Fibroblast of the aortic adventitia (primary cell): ENCODE measurements at regions not wholly inside any gene's neighbourhood (a gene's known extent, or its start where the extent isn't known, plus 50 kb on each side); places are given as distances from the start of the nearest gene placed in this dataset.

Experiments used
- DNase-seq: peaks from one replicate; pipeline ENCODE4 v3.0.0-alpha.2; 2010; ENCODE audit warnings: low read depth
- H3K4me3 ChIP-seq: 2 replicates; pipeline ENCODE4 v1.5.1; 2011; ENCODE audit warnings: low read depth, mild to moderate bottlenecking, control low read depth, low read length, moderate library complexity
- TF ChIP-seq, protein P1 (sequence below): IDR thresholded peaks from 2 replicates; pipeline ENCODE4 v1.5.1; 2011; ENCODE audit warnings: mild to moderate bottlenecking, low read length, control low read depth, inconsistent platforms; ENCODE audit not compliant: insufficient read depth

DNA sequence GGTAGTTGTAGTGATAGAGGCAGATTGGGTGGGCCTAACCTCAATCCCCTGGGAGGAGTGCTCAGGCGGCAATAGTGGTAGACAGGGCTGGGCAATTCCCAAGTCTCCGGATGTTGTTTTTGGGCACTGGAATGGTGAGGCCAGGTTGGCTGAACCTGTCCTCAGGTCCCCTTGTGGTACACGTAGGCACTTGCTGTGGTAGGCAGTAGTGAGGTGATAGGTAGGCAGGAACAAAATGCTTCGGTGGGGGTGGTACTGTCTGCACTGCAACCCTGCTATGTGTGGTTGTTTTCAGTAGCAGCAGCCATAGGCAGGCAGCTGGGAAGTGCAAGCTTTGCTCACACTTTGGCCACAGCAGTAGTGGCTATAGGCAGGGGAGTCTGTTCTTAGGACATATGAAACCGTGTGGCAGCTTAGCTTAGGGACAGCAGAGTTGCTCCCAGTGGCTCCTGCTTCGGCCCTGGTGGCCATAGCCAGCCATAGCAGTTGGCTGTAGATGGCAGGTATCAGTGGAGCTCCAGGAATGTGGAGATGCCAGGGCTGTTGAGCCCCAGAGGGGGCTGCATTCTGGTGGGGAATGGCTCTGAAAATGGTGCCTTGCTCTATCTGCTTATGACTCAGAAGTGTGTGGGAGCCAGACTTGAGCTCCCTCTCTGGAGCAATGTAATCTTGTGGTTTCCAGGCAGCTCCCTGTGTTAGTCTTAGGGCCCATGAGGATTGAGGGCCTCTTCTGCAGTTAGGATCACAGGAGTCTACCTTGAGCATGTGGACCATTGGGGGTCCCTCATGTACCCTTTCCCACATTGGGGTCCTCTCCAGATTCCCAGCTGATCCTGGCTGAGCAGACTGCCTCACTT is 241.8 kb upstream of the BMP2 start:
- DNase-seq: no peak
- TF ChIP-seq, protein P1, sequence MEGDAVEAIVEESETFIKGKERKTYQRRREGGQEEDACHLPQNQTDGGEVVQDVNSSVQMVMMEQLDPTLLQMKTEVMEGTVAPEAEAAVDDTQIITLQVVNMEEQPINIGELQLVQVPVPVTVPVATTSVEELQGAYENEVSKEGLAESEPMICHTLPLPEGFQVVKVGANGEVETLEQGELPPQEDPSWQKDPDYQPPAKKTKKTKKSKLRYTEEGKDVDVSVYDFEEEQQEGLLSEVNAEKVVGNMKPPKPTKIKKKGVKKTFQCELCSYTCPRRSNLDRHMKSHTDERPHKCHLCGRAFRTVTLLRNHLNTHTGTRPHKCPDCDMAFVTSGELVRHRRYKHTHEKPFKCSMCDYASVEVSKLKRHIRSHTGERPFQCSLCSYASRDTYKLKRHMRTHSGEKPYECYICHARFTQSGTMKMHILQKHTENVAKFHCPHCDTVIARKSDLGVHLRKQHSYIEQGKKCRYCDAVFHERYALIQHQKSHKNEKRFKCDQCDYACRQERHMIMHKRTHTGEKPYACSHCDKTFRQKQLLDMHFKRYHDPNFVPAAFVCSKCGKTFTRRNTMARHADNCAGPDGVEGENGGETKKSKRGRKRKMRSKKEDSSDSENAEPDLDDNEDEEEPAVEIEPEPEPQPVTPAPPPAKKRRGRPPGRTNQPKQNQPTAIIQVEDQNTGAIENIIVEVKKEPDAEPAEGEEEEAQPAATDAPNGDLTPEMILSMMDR: no peak
- H3K4me3 ChIP-seq: no peak overlapping the region

DNA sequence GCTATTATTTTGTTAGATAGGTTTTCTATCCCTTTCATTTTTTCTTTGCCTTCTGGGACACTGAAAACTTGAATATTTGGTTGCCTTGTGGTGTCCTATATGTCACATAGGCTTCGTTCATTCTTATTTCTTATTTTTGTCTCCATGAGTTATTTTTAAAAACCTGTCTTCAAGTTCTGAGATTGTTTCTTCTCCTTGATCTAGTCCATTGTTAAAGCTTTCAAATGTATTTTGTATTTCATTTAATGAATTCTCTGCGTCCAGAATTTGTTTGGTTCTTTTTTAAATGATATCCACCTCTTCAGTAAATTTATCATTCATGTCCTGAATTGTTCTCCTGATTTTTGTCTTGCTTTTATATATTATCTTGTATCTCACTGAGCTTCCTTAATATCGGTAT is 243.2 kb upstream of the BMP2 start:
- no peak for DNase-seq
- H3K4me3 ChIP-seq: no peak overlapping the region
- TF ChIP-seq, protein P1: no peak

DNA sequence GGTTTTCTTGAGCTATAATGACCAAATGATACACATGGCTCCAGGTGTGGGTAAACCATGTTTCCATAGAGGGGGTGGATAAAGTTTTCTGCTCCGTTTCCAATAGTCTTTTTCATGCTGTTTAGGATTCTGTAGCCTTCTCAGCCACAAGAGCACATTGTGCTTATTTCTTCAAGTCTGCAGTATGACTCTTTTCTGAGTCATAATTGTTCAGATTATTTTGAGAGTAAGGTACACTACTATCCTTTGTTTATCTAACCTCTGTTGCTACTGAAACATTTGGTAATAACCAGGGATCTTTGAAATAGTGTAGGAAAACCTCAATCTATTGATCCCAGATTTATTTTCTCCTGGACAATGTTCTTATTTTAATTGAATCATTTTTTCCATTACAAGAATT is 247.9 kb upstream of the BMP2 start:
- peak; percentile 11 for DNase-seq
- TF ChIP-seq, protein P1: no peak
- no peak overlapping the region for H3K4me3 ChIP-seq

DNA sequence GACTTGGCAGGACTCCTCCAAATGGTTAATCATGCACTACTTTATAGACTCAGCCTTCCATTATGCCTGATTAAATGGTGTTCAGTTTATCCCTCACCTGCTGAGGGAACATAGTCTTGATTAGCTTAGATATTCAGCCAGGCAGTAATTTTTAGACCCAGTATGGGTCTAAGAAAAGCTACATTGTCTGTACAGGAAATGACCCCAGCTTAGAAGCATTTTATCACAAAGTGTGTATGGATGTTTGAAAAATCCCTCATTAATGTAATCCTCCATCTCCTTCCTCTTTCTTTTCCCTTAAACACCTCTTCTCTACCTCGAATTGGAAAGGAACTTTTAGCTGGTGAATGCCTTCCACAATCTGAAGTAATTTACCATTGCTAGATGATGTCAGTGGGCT is 252.2 kb upstream of the BMP2 start:
- DNase-seq: no peak
- TF ChIP-seq, protein P1: no peak
- H3K4me3 ChIP-seq: no peak overlapping the region

DNA sequence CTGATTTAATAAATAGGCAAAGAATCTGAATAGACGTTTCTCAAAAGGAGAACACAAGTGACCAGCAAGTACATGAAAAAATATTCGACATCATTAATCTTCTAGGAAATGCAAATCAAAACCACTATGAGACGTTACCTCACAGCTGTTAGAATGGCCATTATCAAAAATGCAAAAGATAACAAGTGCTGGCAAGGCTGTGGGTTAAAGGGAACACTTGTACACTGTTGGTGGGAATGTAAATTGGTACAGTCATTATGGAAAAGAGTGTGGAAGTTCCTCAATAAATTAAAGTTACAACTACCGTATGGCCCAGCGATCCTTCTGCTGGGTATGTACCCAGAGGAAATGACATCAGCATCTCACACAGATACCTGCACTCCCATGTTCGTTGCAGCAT is 253.9 kb upstream of the BMP2 start:
- H3K4me3 ChIP-seq: no peak overlapping the region
- TF ChIP-seq, protein P1: no peak
- no peak for DNase-seq

DNA sequence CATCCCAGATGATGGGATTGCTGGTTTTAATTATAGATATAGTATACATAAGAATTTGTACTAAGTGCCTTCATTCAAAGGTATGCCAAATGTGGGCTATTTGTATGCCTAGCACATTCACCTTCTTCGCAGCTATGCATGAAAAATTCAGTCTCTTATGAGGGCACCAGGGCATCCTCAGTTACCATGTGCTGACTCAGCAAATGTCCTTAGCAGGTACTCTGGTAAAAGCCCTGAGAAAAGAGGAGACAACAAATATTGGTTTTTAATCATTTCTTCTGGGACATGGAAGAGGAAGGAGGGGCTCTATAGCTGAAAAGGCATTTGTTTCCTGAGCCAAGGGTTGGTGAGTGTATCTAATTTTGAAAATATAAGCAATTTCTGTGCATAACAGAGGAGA is 258.1 kb upstream of the BMP2 start:
- no peak overlapping the region for H3K4me3 ChIP-seq
- DNase-seq: no peak
- TF ChIP-seq, protein P1: no peak

DNA sequence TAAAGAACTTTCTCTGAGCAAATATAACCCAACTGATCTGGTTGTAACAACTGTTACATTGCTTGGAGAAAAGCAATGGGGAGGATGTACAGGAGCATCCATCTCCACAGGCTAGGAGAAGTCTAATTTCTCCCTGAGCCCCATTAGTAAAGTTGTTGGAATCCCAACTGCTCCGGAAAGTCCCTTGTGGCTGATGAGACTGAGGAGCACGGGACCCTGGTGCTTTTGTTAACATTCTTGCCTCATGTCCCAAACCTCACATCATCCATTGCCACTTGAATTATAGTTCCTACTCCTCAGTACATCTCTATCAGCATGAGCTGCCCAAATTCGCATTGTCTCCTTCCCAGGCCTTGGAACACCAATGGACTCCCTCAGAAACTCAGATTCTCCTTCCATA is 260.6 kb upstream of the BMP2 start:
- H3K4me3 ChIP-seq: no peak overlapping the region
- no peak for DNase-seq
- TF ChIP-seq, protein P1: no peak
